ENCODE measurements at regions not wholly inside any gene's neighbourhood (a gene's known extent, or its start where the extent isn't known, plus 50 kb on each side); places are given as distances from the start of the nearest gene placed in this dataset.

DNA sequence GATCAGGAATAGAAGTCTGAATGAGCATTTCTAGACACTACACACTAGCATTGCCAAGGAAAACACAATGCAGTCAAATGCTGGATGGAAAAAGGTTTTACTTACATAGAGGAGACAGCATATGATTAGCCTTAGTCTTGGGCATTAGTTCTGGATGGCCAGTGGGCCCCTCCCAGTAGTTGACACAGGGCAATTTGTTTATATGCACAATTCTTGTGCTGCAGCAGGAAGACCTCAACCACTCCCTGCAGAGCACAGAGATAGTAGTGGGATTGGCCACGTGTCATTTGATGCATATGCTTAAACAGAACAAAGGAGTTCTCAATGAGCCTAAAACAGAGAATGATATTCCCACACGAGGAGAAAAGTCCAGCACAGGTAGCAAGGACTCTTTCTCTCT is 1496.2 kb upstream of the CDH6 start:
- TF ChIP-seq, protein P1, sequence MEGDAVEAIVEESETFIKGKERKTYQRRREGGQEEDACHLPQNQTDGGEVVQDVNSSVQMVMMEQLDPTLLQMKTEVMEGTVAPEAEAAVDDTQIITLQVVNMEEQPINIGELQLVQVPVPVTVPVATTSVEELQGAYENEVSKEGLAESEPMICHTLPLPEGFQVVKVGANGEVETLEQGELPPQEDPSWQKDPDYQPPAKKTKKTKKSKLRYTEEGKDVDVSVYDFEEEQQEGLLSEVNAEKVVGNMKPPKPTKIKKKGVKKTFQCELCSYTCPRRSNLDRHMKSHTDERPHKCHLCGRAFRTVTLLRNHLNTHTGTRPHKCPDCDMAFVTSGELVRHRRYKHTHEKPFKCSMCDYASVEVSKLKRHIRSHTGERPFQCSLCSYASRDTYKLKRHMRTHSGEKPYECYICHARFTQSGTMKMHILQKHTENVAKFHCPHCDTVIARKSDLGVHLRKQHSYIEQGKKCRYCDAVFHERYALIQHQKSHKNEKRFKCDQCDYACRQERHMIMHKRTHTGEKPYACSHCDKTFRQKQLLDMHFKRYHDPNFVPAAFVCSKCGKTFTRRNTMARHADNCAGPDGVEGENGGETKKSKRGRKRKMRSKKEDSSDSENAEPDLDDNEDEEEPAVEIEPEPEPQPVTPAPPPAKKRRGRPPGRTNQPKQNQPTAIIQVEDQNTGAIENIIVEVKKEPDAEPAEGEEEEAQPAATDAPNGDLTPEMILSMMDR (IDR thresholded peaks at IDR 0.05) = no peak

DNA sequence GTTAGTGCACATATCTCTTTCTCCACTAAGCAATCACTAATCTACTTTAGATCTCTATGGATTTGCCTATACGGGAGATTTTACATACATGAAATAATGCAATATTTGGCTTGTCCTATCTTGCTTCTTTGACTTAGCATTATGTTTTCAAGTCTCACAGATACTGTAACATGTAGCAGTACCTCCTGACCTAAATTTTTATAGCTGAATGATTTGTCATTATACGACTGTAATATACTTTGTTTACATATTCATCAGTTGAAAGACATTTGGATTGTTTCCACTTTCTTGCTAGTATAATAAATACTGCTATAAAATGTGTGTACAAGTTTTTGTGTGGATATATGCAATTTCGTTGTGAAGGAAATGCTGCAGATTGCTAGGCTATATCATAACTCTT is 1520.8 kb upstream of the CDH6 start:
- TF ChIP-seq, protein P1 (IDR thresholded peaks at IDR 0.05) = no peak

DNA sequence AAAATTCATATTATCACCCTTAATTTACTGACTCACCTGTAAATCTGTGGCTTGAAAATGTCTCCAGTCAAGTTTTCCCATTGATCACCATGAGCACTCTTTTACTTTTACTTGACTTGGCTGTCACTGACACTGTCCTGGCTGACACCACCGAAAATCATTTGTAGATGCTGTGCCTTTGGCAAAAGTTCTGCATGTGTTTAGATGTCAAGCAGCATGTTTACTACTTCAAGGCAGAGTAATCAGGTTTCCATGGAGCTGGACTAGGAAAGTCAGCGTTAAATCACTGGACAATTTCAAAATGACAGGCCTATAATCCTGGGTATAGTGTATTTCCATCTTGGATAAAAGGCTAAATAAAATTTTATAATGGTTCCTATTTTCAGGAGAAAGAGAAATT is 1530.6 kb upstream of the CDH6 start:
- TF ChIP-seq, protein P1 (IDR thresholded peaks at IDR 0.05) = no peak

DNA sequence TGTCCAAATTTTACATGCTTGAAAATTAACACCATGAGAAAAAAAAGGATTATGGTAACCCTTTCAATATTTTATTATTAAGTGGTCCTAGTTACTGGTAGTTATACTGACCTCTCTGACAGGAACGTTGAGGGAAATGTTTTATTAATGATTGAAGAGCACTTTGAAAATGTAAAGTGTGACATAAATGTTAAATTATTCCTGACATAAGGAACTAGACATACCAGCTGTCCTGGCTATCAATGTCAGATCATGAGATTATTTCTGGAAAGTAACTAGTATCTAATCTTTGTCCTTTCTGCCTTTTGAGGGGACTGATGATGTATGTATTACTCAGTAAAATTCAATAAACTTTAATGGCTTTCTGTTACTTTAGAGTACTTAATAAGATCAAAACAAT is 1538.5 kb upstream of the CDH6 start:
- TF ChIP-seq, protein P1 (IDR thresholded peaks at IDR 0.05) = no peak

DNA sequence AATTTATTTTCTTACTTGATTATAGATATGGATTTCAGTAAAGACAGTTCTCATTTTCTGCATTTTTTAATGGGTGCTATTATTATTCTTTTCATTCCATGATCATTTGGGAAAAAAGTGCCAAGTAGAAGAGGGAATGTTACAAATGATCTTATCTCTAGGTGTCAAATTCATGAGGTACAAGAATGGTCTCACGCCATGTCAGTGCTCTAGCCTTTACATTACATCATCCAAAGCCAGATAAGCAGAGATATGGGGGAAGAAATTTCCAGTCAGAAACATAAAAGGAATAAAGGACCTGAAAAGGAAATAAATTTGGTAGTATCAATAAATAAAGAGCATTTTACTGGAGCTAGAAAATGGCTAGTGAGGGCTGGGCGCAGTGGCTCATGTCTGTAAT is 1544.2 kb upstream of the CDH6 start:
- TF ChIP-seq, protein P1 (IDR thresholded peaks at IDR 0.05) = no peak

DNA sequence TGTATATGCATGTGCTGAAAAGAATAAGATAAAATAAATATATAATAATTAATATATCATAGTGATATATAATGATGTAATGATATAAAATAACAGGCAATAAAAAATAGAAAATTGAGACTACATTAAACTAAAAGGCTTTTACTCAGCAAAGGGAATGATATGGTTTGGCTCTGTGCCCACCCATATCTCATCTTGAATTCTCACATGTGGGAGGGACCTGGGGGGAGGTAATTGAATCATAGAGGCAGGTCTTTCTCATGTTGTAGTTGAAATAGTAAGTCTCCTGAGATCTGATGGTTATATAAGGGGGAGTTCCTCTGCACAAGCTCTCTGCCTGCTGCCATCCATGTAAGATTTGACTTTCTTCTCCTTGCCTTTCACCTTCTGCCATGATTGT is 1550.9 kb upstream of the CDH6 start:
- TF ChIP-seq, protein P1 (IDR thresholded peaks at IDR 0.05) = no peak

DNA sequence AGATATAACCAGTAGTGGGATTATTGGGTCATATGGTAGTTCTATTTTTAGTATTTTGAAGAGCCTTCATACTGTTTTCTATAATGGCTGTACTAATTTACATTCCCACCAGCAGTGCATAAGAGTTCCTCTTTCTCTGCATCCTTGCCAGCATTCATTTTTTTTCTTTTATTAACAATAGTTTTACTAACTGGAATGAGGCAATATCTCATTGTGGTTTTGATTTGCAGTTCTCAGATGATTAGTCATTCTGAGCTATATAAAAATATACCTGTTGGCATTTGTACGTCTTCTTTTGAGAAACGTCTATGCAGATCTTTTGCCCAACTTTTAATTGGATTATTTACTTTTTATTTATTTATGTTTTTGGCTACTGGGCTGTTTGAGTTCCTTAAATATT is 1579.3 kb upstream of the CDH6 start:
- TF ChIP-seq, protein P1 (IDR thresholded peaks at IDR 0.05) = no peak

DNA sequence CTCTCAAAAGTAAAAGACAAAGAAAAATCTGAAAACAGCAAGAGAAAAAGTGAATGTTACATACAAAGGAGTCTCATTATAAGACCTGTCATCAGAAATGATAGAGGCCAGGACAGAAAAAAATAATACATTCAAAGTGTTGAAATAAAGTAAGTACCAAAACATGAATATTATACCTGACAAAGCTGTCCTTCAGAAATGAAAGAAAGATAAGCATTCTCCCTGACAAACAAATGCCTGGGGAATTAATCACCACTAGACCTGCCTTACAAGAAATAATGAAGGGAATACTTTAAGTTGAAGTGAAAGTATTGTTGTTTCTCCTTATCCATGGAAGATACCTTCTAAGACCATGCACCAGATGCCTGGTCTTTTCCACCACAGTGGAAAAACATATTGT is 1605.2 kb upstream of the CDH6 start:
- TF ChIP-seq, protein P1 (IDR thresholded peaks at IDR 0.05) = no peak
